NB4 (cell line): ENCODE measurements at regions not wholly inside any gene's neighbourhood (a gene's known extent, or its start where the extent isn't known, plus 50 kb on each side); places are given as distances from the start of the nearest gene placed in this dataset.
"Not testable (repeated sequence)": the region's sequence is repeated elsewhere in the genome, so short reads cannot be mapped to it uniquely, and the experiment has no call there.

ENCODE experiments used
- DNase-seq: peaks from one replicate; pipeline ENCODE4 v3.0.0; 2010; ENCODE audit warnings: low read depth
- H3K4me3 ChIP-seq: one replicate; pipeline ENCODE4 v1.5.1; 2011; ENCODE audit warnings: mild to moderate bottlenecking, low read depth, low read length, moderate library complexity
- MYC ChIP-seq: IDR thresholded peaks from 2 replicates; pipeline ENCODE4 v1.6.1; 2011; ENCODE audit warnings: low read depth, low read length
- POLR2A ChIP-seq: IDR thresholded peaks from 2 replicates; pipeline ENCODE4 v1.6.1; 2011; ENCODE audit warnings: mild to moderate bottlenecking; ENCODE audit not compliant: insufficient read length; ENCODE audit errors: extremely low read depth
- TF ChIP-seq, protein P1 (sequence below): IDR thresholded peaks from one replicate; pipeline ENCODE4 v1.5.1; 2012; ENCODE audit warnings: low read depth, low read length
- TF ChIP-seq, protein P2 (sequence below): IDR thresholded peaks from 2 replicates; pipeline ENCODE4 v1.6.1; 2011; ENCODE audit warnings: low read depth, low read length

DNA sequence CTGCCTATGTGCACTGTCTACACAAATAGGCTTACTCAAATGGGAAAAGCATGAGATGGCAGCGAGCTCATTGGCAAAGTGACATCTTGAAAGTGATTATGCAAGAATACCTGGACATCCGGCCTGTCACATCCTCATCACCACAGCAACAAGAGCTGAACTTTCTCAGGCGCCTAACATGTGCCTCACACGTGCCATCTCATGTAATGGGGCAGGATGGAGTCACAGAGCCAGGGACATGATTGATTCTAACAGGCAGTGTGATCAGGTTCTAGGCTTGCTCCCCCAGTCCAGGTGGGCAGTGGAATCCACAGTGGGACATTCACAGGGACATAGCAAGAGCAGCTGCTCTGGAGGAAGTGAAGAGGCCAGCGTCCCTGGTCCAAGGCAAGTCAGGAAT, 192.3 kb upstream of the SSTR4 start:
- DNase-seq = no peak
- no peak overlapping the region for H3K4me3 ChIP-seq
- TF ChIP-seq MYC (no peak), POLR2A (no peak)
- TF ChIP-seq, protein P1, sequence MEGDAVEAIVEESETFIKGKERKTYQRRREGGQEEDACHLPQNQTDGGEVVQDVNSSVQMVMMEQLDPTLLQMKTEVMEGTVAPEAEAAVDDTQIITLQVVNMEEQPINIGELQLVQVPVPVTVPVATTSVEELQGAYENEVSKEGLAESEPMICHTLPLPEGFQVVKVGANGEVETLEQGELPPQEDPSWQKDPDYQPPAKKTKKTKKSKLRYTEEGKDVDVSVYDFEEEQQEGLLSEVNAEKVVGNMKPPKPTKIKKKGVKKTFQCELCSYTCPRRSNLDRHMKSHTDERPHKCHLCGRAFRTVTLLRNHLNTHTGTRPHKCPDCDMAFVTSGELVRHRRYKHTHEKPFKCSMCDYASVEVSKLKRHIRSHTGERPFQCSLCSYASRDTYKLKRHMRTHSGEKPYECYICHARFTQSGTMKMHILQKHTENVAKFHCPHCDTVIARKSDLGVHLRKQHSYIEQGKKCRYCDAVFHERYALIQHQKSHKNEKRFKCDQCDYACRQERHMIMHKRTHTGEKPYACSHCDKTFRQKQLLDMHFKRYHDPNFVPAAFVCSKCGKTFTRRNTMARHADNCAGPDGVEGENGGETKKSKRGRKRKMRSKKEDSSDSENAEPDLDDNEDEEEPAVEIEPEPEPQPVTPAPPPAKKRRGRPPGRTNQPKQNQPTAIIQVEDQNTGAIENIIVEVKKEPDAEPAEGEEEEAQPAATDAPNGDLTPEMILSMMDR = no peak
- TF ChIP-seq, protein P2, sequence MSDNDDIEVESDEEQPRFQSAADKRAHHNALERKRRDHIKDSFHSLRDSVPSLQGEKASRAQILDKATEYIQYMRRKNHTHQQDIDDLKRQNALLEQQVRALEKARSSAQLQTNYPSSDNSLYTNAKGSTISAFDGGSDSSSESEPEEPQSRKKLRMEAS = no peak

DNA sequence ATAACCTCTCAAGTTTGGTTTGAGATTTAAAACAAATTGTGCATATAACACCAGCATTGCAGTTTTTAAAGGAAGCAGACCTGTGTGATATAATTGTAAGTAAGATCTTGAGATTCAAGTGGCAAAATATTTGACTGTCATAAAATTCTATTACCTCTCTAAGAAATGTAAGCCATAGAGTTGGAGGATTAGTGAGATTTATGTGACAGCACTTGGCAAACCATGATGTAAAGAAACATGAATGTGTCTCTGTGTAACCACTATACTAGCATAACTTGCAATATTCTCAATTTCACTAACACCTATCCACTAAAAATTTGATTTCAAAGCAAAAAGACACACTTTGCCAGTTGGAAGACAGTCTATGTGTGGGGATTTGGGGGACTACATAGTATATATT, 190.2 kb upstream of the SSTR4 start:
- H3K4me3 ChIP-seq = no peak overlapping the region
- TF ChIP-seq, protein P1 = no peak
- TF ChIP-seq MYC (no peak), POLR2A (no peak)
- TF ChIP-seq, protein P2 = no peak
- DNase-seq = no peak

DNA sequence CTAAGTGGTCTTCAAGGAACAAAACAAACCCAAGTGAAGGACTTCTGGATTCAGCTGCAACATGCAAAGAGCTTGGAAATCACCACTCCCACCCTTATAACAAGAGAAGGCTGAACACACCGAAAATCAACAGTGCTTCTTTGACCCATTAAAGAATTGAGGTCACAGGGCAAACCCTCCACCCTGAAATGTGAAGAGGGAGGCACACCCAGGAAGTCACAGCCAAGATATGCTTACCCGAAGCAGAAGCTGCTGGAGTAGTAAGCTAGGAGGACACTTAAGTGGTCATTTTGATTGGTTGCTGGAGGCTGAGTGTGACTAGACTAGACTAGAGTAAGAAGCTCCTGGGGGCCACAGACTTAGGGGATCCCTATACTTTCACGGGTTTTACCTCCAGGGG, 188.2 kb upstream of the SSTR4 start:
- no peak overlapping the region for H3K4me3 ChIP-seq
- TF ChIP-seq, protein P1 = no peak
- TF ChIP-seq, protein P2 = no peak
- no peak for DNase-seq

DNA sequence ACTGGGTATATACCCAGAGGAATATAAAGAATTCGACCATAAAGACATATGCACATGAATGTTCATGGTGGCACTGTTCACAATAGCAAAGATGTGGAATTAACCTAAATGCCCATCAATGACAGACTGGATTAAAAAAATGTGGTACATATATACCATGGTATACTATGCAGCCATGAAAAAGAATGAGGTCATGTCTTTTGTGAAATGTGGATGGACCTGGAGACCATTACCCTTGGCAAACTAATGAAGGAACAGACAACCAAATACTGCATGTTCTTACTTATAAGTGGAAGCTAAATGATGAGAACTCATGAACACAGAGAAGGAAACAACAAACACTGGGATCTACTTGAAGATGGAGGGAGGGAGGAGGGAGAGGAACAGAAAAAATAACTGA, 186.7 kb upstream of the SSTR4 start:
- H3K4me3 ChIP-seq = no peak overlapping the region
- no peak for DNase-seq
- TF ChIP-seq, protein P2 = no peak
- TF ChIP-seq MYC (no peak), POLR2A (no peak)
- TF ChIP-seq, protein P1 = no peak

DNA sequence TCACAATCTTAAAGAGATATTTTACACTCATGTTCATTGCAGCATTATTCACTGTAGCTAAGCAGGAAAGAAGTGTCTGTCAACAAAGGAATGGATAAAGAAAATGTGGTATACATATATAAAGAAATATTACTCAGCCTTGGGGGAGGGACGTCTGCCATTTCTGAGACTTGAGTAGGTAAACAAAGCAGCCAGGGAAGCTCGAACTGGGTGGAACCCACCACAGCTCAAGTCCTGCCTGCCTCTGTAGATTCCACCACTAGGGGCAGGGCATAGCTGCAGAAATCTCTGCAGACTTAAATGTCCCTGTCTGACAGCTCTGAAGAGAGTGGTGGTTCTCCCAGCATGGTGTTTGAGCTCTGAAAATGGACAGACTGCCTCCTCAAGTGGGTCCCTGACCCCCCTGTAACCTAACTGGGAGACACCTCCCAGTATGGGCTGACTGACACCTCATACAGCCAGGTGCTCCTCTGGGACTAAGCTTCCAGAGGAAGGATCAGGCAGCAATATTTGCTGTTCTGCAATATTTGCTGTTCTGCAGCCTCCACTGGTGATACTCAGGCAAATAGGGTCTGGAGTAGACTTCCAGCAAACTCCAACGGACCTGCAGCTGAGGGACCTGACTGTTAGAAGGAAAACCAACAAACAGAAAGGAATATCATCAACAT, 183.3 kb upstream of the SSTR4 start:
- not testable (repeated sequence) for H3K4me3 ChIP-seq
- TF ChIP-seq, protein P1 = peak; percentile 82
- DNase-seq = peak; percentile 40

DNA sequence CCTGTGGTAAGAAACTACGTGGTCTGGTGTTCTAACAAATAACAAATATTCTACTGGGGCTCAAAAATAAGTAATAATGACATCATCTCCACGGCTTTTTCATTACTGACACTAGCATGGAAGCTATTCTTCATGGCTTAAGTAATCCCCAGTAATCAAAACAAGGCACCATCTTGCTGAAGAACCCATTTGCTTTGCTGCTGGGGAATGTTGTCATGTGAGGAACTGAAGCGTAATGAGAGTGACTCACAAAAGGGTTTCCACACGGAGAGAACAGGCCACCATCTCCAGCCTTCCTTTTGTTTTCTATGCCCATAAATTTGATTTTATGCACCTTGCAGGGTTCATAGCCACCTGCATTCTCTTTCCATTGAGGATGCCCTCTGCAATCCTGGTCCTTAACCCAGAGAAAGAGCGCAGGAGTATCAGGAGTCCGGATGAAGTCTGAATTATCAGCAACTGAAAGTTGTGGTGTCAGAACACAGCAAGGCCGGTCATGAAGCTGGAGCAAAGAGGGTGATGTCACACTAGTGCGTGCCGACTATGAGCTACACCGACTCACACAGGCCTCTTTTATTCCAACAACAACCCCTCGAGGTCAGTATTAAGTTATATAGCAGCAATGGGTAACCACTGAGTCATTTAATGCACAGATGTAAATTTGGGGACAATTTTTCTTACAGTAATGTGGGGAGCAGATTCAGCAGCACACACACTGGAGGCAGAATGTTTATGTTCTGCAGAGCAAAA, 173.7 kb upstream of the SSTR4 start:
- DNase-seq = no peak
- TF ChIP-seq POLR2A = no peak
- TF ChIP-seq, protein P1 = no peak
- TF ChIP-seq, protein P2 = no peak
- no peak for TF ChIP-seq MYC
- no peak overlapping the region for H3K4me3 ChIP-seq
